ES-I3 (cell line): ENCODE measurements at regions not wholly inside any gene's neighbourhood (a gene's known extent, or its start where the extent isn't known, plus 50 kb on each side); places are given as distances from the start of the nearest gene placed in this dataset.

Experiments
- H3K36me3 ChIP-seq: 2 replicates; pipeline ENCODE4 v1.6.1; 2013; ENCODE audit warnings: mild to moderate bottlenecking, low read length, control low read depth, moderate library complexity; ENCODE audit not compliant: insufficient read depth
- H3K4me1 ChIP-seq: 2 replicates; pipeline ENCODE4 v1.6.1; 2013; ENCODE audit warnings: mild to moderate bottlenecking, control low read depth, low read length; ENCODE audit not compliant: insufficient read depth
- H3K9ac ChIP-seq: 2 replicates; pipeline ENCODE4 v1.6.1; 2013; ENCODE audit warnings: low read depth, mild to moderate bottlenecking, low read length, moderate library complexity
- H3K9me3 ChIP-seq: 2 replicates; pipeline ENCODE4 v1.6.1; 2013; ENCODE audit warnings: mild to moderate bottlenecking, low read length, moderate library complexity; ENCODE audit not compliant: control insufficient read depth, insufficient read depth

- Histone ChIP-seq H3K36me3 (no peaks in the 10 kb centered on the region), H3K9me3 (no peaks in the 10 kb centered on the region), H3K4me1 (no peaks in the 10 kb centered on the region; the same call in 1 of the 2 replicates), H3K9ac (no peak overlapping the region)
Measured at GRCh38 chr11:44398266-44399030, 88.5 kb upstream of the ALX4 start.

- H3K9ac ChIP-seq: no peak overlapping the region
- no peaks in the 10 kb centered on the region; the same call in 1 of the 2 replicates for H3K4me1 ChIP-seq
- H3K36me3 ChIP-seq: no peaks in the 10 kb centered on the region
- no peaks in the 10 kb centered on the region for H3K9me3 ChIP-seq
Measured at GRCh38 chr11:44399968-44400367, 90.0 kb upstream of the ALX4 start.

GRCh38 chr11:44400431-44400830 lies 90.5 kb upstream of the ALX4 start:
- Histone ChIP-seq H3K9me3 (no peaks in the 10 kb centered on the region), H3K9ac (no peak overlapping the region), H3K36me3 (no peaks in the 10 kb centered on the region), H3K4me1 (no peaks in the 10 kb centered on the region; the same call in 1 of the 2 replicates)

- no peaks in the 10 kb centered on the region for H3K9me3 ChIP-seq
- no peaks in the 10 kb centered on the region; the same call in 1 of the 2 replicates for H3K4me1 ChIP-seq
- H3K9ac ChIP-seq: no peak overlapping the region
- no peaks in the 10 kb centered on the region for H3K36me3 ChIP-seq
Measured at GRCh38 chr11:44402466-44403075, 92.6 kb upstream of the ALX4 start.

GRCh38 chr11:44403176-44403575 lies 93.2 kb upstream of the ALX4 start:
- no peaks in the 10 kb centered on the region for H3K9me3 ChIP-seq
- H3K9ac ChIP-seq: no peak overlapping the region
- no peaks in the 10 kb centered on the region for H3K36me3 ChIP-seq
- no peaks in the 10 kb centered on the region; the same call in 1 of the 2 replicates for H3K4me1 ChIP-seq

GRCh38 chr11:44403587-44404273 lies 93.8 kb upstream of the ALX4 start:
- no peaks in the 10 kb centered on the region for H3K9me3 ChIP-seq
- H3K36me3 ChIP-seq: no peaks in the 10 kb centered on the region
- H3K4me1 ChIP-seq: no peaks in the 10 kb centered on the region; the same call in 1 of the 2 replicates
- no peak overlapping the region for H3K9ac ChIP-seq

GRCh38 chr11:44404301-44404700 lies 94.4 kb upstream of the ALX4 start:
- no peaks in the 10 kb centered on the region; the same call in 1 of the 2 replicates for H3K4me1 ChIP-seq
- H3K9me3 ChIP-seq: no peaks in the 10 kb centered on the region
- no peaks in the 10 kb centered on the region for H3K36me3 ChIP-seq
- no peak overlapping the region for H3K9ac ChIP-seq

GRCh38 chr11:44404736-44405395 lies 94.9 kb upstream of the ALX4 start:
- Histone ChIP-seq H3K9ac (no peak overlapping the region), H3K36me3 (no peaks in the 10 kb centered on the region), H3K4me1 (no peaks in the 10 kb centered on the region; the same call in 1 of the 2 replicates), H3K9me3 (no peaks in the 10 kb centered on the region)

- Histone ChIP-seq H3K9me3 (no peaks in the 10 kb centered on the region), H3K4me1 (no peaks in the 10 kb centered on the region; the same call in 1 of the 2 replicates), H3K36me3 (no peaks in the 10 kb centered on the region), H3K9ac (no peak overlapping the region)
Measured at GRCh38 chr11:44407211-44407996, 97.5 kb upstream of the ALX4 start.

GRCh38 chr11:44408141-44408540 lies 98.2 kb upstream of the ALX4 start:
- H3K4me1 ChIP-seq: no peaks in the 10 kb centered on the region
- H3K36me3 ChIP-seq: no peaks in the 10 kb centered on the region
- no peak overlapping the region for H3K9ac ChIP-seq
- no peaks in the 10 kb centered on the region for H3K9me3 ChIP-seq

- no peak overlapping the region for H3K9ac ChIP-seq
- H3K9me3 ChIP-seq: no peaks in the 10 kb centered on the region
- no peaks in the 10 kb centered on the region for H3K36me3 ChIP-seq
- H3K4me1 ChIP-seq: no peaks in the 10 kb centered on the region
Measured at GRCh38 chr11:44408711-44409470, 99.0 kb upstream of the ALX4 start.

GRCh38 chr11:44409558-44410236 lies 99.8 kb upstream of the ALX4 start:
- Histone ChIP-seq H3K9me3 (no peaks in the 10 kb centered on the region), H3K4me1 (no peaks in the 10 kb centered on the region), H3K9ac (no peak overlapping the region), H3K36me3 (no peaks in the 10 kb centered on the region)

- Histone ChIP-seq H3K4me1 (no peaks in the 10 kb centered on the region), H3K9ac (no peak overlapping the region), H3K9me3 (0 out of 2 replicates have a peak, but pooled peaks cover 3% of the 10 kb centered on the region), H3K36me3 (no peaks in the 10 kb centered on the region)
Measured at GRCh38 chr11:44416776-44417175, 106.8 kb upstream of the ALX4 start.
